HG03565 (cell line): ENCODE measurements at regions not wholly inside any gene's neighbourhood (a gene's known extent, or its start where the extent isn't known, plus 50 kb on each side); places are given as distances from the start of the nearest gene placed in this dataset.

Experiments
- ATAC-seq: cut with Tn5 transposase; IDR thresholded peaks from one replicate; pipeline ENCODE4 v1.9.1; 2021; ENCODE audit warnings: mild to moderate bottlenecking, moderate library complexity; ENCODE audit not compliant: unreplicated experiment

DNA sequence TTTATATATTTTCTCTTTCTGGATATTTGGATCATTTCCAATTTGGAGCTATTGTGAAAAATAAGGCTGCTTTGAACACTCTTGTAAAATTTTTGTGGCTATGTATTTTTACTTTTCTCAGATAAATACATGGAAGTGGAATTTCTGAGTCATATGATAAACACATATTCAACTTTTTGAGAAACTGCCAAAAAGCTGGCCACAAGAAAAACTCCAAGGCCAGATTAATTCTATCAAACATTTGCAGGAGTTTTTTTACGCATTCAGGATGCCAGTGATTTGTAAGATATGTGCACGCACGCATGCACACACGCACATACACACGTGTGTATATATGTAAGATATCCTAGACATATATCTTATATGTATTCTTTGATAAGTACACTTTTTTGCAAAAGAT, 477.5 kb upstream of the SPHKAP start:
- ATAC-seq, result no peak

DNA sequence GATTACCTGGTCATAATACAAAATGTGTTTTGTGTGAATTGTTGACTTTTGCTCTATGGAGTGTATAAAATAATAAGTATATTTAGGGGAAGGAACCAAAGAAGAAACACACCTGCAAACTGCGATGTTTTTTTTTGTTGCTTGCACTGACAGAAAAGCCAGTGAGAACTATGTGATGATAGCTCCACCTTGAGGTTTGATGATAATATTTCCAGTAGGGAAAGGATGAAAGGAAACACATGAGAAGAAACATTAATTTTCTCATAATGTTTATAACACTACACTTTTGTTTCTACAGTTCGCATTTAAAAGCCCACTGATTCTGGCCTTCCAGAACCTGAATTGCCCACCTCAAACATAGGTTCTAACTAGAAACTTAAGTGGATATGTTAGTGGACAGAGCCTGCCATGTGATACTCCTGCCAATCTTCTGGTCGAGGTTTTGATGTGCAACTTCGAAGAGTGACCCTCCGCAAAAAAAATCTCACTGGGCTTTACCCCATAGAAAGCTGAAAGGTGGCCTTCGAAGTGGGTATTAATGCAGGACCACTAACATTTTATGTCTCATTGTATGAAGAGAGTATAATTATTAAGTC, 476.4 kb upstream of the SPHKAP start:
- no peak for ATAC-seq

DNA sequence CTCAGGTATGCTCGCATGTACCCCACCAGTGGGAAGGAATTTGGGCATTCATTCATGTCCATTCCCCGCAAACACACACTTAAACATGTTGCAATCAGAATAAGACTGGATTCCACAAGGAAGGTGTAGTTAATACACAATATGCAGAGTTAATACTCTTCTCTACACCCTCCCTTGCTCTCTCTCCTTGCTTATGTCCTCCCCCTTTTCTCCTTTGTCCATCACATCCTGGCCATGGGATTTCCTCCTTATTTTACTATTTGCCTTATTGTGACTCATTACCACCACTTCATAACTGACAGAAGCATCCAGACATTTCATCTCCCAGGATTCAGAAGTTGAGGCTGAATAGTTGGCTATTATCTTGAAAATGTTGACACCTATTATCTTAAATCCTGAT, 473.8 kb upstream of the SPHKAP start:
- no peak for ATAC-seq

DNA sequence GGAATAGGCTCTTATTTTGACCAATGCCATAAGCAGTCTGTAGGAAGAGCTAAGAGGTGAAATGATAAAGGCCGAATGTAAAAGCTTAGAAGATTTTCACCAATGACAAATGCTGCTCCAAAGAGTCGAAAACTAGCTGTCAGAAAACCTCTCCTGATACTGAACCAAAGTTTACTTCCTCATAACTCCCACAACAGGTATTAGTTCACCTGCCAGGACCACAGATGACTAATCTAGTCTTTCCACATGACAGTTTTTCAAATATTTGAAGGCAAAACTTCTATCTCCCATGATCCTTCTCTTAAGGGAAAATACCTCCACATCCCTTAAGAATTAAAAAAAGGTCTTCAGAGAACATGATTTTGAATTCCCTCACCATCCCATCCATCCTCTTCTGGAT, 473.2 kb upstream of the SPHKAP start:
- no peak for ATAC-seq

DNA sequence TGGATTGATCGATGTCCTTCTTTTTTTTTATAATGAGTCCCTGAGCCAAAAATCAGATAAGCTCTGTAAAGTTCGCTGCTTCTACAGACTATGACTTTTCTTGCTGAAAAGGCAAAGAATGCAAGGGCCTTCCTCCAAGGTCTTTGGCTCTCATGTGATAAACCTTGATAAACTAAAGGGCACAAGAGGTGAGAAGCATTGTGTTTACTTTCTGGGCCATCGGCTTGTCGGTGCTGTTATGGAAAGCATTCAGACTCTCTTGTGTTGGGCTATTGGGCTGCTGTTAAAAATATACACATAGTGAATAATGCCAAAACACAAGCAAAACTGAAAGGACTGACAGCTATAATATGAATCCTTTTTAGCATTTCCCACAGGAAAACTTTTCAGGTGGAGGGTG, 472.4 kb upstream of the SPHKAP start:
- no peak for ATAC-seq

DNA sequence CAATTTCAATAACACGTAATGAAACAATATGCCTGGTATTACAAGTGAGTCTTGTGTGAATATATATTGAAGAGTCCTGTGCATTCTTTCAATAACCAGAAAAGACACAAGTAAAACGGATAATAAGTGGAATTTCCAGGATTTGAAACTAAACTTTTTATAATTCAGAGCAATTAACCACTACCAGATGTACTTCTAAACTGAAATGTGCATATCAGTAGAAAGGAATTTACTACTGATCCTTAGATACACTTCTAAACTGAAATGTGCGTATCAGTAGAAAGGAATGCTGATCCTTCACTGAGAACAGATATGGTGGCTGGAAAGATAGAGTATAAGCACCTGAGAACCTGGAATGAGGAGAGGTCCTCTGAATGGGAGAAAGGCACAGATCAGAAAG, 470.9 kb upstream of the SPHKAP start:
- ATAC-seq, result no peak

DNA sequence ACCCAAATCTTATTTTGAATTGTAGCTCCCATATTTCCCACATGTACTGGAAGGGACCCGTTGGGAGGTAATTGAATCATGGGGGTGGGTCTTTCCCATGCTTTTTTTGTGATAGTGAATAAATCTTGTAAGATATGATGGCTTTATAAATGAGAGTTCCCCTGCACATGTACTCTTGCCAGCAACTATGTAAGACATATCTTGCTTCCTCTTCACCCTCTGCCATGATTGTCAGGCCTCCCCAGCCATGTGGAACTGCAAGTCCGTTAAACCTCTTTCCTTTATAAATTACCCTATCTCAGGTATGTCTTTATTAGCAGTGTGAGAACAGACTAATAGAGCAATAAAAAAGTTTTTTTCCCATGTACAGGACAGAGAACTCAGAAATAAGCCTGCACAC, 468.4 kb upstream of the SPHKAP start:
- ATAC-seq, result no peak

DNA sequence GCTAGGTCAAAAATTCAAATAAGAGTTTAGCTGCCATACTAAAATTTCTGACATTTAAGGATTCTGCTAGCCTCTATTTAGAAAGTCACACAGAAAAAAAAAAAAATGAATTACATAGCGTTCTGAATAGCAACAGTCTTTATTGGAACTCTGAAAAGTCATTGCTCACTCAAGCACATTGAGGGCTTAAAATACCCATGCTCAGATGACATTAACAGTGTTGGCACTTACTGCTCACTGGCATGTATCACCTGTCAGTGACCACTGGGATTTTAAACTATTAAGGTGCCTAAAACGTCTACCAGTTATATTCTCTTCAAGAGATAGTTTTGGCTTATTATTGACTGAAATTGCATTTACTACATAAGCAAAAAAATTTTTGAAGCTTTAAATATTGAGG, 468.0 kb upstream of the SPHKAP start:
- ATAC-seq, result no peak

DNA sequence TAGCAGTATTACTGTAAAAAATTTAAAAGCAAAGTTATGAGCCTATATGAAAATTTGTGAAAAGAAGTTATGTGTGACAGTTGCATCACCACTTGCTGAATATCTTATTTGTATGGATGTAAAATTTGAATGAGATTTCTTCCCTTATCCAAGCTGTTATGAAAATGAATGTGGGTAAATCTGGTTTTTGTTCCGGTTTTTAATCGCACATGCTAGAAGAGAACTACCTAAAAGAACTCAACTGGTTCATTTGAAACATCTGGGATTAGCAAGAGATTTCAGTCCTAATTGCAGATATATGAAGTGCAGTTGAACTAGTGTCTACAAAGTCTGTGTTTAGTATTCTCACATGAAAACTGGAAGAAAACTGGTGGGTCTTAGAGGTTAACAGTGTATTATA, 467.1 kb upstream of the SPHKAP start:
- ATAC-seq, result no peak

DNA sequence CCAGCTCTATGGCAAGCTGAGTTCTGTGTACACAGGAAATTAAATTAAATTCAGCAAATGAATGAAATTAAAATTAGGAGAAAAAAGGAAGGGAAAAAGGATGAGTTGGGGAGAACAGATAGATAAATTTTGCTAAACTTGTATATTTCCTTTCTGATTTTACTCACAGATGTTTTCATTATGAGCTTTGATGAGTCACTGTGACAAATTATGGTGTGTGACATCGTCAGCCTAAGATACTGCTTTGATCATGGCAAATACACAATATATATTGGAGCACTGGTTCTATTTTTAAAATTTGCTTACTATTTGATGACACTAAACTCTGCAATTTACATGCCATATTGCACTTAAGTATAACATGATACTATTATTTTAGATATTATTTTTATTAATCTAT, 464.6 kb upstream of the SPHKAP start:
- no peak for ATAC-seq

DNA sequence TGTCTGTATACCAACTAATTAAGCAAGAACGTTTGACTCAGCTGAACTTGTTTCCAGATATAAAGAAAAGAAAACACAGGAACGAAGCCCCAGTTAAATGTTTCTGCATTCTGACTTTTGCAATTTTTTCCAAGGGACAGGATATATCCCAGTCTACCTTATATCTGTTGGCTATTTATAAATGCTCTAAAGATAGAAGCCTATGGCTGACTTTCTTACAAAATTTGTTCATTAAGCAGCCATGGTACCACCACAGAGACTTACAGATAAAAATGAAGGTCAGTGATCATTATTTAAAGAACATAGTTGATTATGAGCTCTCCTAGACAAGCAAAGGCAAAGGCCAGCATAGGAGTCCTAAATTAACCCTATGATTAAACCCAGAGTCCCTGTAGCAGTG, 462.7 kb upstream of the SPHKAP start:
- no peak for ATAC-seq

DNA sequence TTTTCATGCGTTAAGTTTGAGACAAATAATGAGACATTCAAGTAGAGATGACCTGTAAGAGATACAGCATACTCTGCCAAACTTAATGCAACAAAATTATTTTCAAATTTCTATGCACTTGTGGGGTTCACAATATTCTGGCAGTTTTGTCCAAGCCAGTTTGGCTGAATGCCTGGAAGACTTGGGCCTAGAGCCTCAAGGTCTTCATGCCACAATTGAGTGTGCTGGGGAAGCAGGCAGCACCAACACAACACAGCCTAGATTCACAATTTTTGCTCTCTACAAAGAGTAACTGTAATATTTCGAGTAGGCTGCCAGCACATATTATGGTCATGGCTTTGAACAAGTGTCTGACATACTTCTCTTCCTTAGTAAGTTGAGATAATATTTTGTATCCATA, 461.4 kb upstream of the SPHKAP start:
- no peak for ATAC-seq

DNA sequence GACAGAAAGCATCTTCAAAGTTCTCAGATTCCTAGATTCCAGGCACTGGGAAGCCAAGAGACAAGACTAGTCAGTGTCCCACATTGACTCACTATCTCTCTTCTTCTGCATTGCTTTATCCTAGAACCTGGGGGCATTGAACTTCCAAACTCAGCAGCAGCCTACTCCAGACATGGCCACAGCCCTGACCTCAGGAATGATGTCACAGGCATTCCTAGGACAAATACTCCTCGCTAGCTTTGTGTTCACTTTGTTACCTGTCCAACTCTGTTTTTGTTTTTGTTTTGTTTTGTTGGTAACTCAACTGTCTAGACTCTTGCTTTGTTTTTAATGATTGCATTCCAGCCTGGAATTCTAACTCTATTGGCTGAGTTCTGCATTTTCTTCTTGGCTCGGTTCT, 449.3 kb upstream of the SPHKAP start:
- ATAC-seq, result no peak

DNA sequence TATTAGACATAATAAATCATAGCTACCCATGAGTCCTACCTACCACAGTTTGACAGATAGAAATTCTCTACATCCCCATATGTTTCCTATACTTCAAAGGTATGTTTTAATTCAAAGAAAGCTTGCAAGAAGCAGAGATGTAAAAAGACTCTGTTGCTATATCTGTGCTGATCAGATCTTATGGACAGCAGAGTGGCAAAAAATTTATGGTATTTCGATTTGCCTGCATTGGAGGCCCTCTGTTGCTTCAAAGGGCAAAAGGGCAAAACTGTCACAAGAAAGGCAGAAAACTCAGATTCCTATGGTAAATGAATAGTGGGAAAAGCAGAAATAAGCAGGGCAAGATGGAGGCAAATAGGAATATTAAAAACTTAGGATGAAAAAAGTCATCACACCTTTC, 447.8 kb upstream of the SPHKAP start:
- ATAC-seq, result no peak

DNA sequence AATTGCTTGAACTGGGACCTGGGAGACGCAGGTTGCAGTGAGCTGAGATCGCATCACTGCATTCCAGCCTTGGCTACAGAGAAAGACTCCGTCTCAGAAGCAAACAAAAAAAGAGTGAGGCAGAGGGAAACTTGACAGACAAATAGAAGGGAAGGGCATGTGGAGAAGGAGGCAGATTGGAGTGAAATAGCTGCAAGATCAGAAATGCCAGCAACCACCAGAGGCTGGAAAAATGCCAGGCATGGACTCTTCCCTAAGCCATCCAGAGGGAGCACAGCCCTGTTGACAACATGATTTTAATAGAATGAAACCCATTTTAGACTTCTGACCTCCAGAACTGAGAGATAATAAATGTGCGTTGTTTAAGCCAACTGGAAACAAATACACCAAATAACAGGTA, 447.2 kb upstream of the SPHKAP start:
- ATAC-seq, result no peak

DNA sequence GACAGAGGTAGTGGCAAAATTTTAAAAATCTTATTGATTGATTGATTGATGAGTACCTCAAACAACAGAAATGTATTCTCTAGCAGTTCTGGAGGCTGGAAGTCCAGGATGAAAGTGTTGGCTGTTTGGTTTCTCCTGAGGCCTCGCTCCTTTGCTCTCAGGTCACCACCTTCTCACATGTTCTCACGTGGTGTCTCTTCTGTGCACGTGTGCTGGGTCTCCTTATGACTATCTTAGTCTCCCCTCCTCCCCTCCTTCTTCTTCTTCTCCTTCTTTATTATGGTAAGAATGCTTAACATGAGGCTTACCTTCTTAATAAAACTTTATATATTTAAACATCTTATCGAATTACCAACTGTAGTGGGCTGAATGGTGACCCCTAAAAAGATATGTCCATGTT, 446.0 kb upstream of the SPHKAP start:
- ATAC-seq, result no peak

DNA sequence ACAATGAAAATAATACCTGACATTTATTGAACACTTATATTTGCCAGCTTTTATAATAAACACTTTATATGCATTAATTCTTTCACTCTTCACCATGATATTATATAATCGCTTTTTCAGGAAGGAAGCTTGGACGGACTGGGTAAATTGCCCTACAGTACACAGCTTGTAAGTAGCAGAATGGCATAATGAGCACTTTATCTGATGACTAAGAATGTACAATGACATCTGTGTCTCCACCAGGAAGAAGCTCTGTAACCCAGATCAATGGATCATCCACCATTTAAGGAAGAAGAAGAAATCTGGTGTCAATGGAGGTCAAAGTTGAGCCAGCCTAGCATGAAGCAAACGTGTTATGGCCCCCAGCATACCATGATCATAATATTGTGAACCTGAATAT, 444.0 kb upstream of the SPHKAP start:
- ATAC-seq, result no peak

DNA sequence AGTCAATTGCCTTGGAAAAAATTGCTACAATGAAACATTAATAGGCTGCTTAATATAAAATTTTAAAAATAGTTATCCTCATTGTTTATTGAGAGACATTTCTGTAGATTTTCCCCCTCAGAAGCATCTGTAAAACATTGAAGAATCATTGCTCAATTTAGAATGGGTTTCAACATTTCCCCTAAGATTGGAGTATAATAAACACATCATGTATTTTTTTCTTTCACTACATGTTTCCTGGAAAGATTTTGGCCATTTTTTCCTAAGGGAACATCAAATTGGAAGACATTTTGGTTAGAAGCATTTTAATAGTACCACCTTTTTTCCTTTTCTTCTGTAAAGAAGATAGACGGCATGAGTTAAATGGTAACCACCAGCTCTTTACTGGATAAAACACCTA, 443.2 kb upstream of the SPHKAP start:
- ATAC-seq, result no peak

DNA sequence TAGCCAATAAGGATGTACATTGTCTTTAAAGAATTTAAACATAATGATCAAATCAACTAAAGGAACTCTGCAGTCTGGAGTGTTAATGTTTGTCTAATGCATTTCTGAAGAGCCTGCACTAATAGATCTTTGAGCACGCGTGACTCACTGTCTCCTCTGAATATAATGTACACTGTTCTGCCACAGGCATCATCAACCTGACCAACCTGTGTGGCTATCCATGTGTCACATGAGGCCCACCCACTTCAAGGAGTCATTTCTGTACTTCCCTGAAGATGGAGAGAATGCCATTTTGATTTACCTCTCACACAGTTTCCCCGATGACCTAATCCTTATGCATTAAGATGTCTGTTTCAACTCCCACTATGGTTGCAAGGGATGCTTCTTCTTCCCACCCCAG, 434.0 kb upstream of the SPHKAP start:
- no peak for ATAC-seq

DNA sequence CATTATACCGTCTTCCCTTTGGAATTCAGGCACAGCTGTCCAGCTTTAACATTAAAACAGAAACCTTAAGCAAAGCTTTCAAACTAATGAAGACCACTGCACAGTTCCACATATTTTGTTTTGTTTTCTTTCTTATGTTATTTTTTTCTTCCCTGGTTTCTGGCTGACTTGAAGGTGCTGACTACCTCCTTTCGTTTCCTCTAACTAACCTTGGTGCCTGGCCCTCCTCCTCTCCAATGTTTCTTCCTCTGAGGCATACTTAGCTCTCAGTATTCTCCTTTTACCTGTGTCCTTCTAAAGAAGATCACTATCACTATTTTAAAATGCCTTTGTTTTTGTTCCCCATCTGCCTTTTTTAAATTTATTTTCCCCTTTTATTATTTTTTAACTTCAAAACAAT, 433.3 kb upstream of the SPHKAP start:
- no peak for ATAC-seq

DNA sequence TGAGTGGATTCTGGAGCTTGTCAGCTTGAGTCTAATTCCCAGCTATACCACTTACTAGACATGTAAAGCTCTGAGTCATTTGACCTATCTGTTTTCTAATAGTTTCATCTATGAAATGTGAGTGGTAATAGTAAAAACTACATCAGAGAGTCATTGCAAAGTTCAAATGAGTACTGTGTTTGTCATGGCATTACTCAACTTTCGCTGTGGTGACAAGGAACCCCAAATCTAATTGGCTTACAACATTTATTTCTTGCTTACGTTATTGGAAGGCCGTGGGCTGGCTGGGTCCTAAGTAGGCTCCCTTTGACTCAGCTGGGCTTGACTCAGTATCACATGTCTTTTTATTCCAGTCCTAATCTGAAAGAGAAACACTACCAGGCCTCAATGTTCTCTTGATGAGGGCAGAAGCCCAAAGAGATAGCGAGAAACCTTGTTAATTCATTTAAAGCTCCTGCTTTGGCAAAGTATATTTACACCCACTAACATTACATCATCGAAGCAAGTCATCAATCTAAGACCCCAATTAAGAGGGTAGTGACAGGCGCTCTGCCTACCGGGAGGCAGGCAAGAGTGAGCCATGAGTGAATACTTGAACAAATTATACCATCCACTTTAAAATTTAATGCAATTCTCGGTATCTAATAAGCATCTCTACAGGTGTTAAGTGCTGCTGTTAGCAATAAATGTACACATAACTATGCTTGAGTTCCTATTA, 431.8 kb upstream of the SPHKAP start:
- ATAC-seq, result peak; percentile 81

DNA sequence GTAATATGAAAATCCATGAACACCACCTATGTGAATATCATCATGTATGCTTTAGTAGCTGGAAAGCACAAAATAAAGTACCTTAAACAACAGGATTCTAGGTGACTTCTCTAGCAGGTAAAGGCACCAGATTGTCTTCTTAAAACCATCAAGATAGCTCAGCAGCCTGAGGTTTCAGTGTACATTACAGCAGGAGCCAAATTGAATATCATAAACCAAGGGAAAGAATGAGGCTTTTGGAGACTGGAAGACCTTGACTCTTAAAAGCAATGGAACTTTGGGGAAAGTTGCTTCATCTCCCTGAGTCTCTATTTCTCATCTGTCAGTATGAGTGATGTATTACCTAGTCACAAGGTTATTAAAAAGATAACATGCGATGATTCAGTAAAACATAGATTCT, 429.7 kb upstream of the SPHKAP start:
- no peak for ATAC-seq

DNA sequence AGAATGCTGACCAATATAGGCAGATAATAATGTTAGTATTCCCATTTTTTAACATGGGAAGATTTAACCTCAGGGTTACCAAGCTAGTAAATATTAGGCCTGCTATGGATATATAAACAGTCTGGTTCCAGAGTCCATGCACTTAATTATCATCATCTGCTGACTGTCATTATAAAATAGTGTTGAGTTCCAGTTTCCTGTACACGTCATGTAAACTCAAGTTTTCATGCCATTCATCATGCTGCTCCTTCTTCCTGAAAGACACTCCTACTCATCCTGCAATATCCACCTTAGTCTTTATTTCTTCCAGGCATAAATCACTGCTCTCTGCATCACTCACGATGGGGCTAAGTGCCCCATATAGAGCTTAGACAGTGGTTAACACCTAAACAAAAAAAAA, 420.8 kb upstream of the SPHKAP start:
- no peak for ATAC-seq
